Stimulated activated CD4-positive, alpha-beta T cell treated with anti-CD3 and anti-CD28 coated beads, Interleukin-4, amount 100 ng/mL, for 4 hours (primary cell): ENCODE measurements at regions not wholly inside any gene's neighbourhood (a gene's known extent, or its start where the extent isn't known, plus 50 kb on each side); places are given as distances from the start of the nearest gene placed in this dataset.
A peak's percentile ranks its signal among the peaks of the same experiment; 100 is the strongest.

Experiments
- DNase-seq, 2 experiments: peaks; one replicate each; pipeline ENCODE4 v3.0.0-alpha.2; 2020

GRCh38 chr5:44868541-44868940 is 59.8 kb downstream of the MRPS30 start:
- DNase-seq: no peak

- no peak for DNase-seq
Observed at GRCh38 chr5:44869928-44870327, 61.2 kb downstream of the MRPS30 start.

- no peak for DNase-seq
Observed at GRCh38 chr5:44870430-44870829, 61.7 kb downstream of the MRPS30 start.

- DNase-seq: no peak
Observed at GRCh38 chr5:44871401-44871800, 62.7 kb downstream of the MRPS30 start.

GRCh38 chr5:44875661-44876605 is 67.2 kb downstream of the MRPS30 start:
- DNase-seq: peak in 1 of 2 experiments; percentile 21

- DNase-seq: no peak
Observed at GRCh38 chr5:44881266-44881665, 72.5 kb downstream of the MRPS30 start.

- no peak for DNase-seq
Observed at GRCh38 chr5:44884036-44884435, 75.3 kb downstream of the MRPS30 start.

GRCh38 chr5:44885903-44886302 is 77.2 kb downstream of the MRPS30 start:
- no peak for DNase-seq

GRCh38 chr5:44887722-44888121 is 79.0 kb downstream of the MRPS30 start:
- DNase-seq: no peak

- DNase-seq: no peak
Observed at GRCh38 chr5:44888435-44888834, 79.7 kb downstream of the MRPS30 start.

GRCh38 chr5:44891116-44891515 is 82.4 kb downstream of the MRPS30 start:
- DNase-seq: no peak

- DNase-seq: no peak
Observed at GRCh38 chr5:44900273-44900954, 91.7 kb downstream of the MRPS30 start.

GRCh38 chr5:44907396-44907795 is 98.6 kb downstream of the MRPS30 start:
- DNase-seq: no peak

- no peak for DNase-seq
Observed at GRCh38 chr5:44909004-44909403, 100.3 kb downstream of the MRPS30 start.

- no peak for DNase-seq
Observed at GRCh38 chr5:44911501-44911900, 102.8 kb downstream of the MRPS30 start.

GRCh38 chr5:44914221-44914620 is 105.5 kb downstream of the MRPS30 start:
- no peak for DNase-seq

- DNase-seq: no peak
Observed at GRCh38 chr5:44919560-44919959, 110.8 kb downstream of the MRPS30 start.

GRCh38 chr5:44927115-44927733 is 118.5 kb downstream of the MRPS30 start:
- no peak for DNase-seq

- no peak for DNase-seq
Observed at GRCh38 chr5:44932922-44933585, 124.3 kb downstream of the MRPS30 start.

- no peak for DNase-seq
Observed at GRCh38 chr5:44933686-44934085, 124.9 kb downstream of the MRPS30 start.

GRCh38 chr5:44935262-44935661 is 126.5 kb downstream of the MRPS30 start:
- DNase-seq: no peak

GRCh38 chr5:44935871-44936270 is 127.1 kb downstream of the MRPS30 start:
- no peak for DNase-seq

GRCh38 chr5:44942524-44943001 is 133.8 kb downstream of the MRPS30 start:
- DNase-seq: no peak
